NOMO-1 treated with dmso at 0.1 percent for 144 hours (cell line): ENCODE measurements at regions not wholly inside any gene's neighbourhood (a gene's known extent, or its start where the extent isn't known, plus 50 kb on each side); places are given as distances from the start of the nearest gene placed in this dataset.
A peak's percentile ranks its signal among the peaks of the same experiment; 100 is the strongest.

Experiments
- DNase-seq: peaks from one replicate; lab custom pipeline; 2025; ENCODE audit not compliant: unreplicated experiment; lab: John Stamatoyannopoulos, UW

DNA sequence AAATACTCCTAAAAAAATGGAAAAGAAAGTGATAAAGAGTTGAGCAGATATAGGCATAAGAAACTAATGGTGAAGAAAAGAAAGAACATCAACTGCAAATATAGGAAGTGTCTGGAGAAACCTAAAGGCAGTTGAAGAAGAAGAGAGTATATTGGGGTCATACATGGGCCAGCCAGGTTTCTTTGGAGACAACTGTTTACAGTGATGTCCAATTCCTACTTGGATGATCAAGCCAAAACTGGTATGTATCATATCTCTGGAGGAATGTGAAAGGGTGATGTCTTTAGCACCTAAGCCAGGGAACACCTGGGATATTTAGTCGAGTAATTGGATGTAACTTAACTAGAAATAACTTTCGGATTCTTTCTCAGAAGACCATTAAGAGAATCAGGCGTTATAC, 129.3 kb upstream of the FLRT2 start:
- DNase-seq = no peak

DNA sequence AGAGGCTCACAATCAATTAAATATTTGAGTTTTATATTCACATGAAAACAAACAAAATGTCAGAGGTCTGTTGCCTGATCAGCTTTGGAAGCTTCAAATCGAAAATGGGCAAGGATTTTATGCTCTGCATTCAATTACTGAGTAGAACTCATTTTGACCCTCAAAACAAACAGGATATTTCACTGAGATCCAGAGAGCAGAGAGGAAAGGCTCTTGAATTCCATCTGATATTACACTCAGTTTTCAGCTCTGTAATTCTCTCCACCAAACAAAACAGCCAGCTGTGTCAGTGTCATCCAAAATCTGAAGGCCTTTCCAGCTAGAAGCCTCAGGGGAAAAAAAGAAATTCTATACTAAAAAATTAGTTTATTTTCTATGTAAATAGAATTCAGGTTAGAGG, 128.6 kb upstream of the FLRT2 start:
- no peak for DNase-seq

DNA sequence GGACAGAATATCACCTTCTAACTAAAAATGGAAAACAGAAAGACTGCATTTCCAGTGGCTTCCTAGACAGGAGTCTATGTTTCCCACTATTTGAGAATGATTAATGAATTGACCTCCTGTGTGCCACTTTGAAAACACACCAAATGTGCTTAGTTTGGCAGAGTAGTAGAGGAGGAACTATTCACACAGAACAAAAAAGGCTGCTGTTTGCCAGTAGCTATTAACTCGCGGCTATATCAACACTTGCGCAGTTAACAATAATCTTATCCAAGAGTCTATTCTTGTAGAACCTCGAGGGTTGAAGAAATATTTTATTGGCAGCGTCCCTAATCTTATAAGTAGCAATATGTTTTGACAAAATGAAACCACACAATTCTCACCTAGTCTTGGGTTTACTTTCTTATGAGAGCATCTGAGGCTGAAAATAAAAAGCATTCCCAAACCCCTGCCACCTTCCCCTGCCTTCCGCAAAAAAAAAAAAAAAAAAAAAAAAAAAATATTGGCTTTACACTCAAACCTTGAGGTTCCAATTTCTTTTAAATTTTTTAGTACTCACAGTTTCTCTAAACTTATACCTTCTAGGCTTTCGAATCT, 127.3 kb upstream of the FLRT2 start:
- no peak for DNase-seq

DNA sequence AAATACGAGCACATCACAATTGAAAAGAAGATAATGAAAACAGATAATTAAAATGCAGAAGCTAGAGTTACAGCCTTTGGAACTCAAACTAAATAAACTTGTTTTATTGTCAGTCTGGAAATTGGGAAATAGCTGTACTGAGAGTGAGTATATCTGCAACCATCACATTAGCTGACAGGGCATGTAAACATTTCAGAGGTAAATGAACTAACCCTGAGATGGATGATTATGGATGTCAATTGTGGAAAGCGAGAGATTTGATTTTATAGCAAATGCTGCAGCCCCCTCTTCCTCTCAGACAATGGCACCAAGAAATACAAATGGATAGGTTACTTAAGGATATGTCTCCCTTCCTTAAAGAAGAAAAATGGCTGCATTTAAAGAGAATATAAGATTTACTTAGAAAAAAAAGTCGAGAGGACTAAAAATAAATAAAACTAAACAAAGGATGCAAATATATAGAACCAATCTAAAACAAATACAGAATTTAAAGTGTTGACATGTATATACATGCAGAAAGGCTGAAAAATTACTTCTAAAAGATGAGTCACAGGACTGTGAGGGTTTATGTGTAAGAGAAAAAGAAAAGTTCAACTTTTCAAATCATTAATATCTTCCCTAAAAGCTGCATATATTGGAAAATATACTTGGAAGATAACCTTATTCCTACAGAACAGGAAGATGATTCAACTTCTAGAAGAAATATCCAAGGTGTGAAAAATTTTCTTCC, 120.3 kb upstream of the FLRT2 start:
- DNase-seq = no peak

DNA sequence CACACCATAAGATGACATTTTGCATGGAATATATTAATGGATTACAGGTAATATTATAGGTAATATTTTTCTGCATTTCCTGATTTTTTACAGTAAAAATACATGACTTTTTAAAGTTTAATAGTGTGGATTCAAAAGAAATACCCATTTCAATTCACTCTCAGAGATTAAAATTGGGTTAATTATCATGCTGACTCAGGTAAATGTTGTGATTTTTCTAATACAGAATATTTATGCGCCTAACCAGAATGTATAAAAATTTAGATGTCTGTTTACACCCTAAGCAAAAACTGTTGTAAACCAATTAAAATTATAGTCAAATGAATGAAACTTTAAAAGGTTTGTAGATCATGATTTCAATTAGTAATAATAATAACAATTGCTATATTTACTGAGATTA, 117.2 kb upstream of the FLRT2 start:
- DNase-seq = no peak

DNA sequence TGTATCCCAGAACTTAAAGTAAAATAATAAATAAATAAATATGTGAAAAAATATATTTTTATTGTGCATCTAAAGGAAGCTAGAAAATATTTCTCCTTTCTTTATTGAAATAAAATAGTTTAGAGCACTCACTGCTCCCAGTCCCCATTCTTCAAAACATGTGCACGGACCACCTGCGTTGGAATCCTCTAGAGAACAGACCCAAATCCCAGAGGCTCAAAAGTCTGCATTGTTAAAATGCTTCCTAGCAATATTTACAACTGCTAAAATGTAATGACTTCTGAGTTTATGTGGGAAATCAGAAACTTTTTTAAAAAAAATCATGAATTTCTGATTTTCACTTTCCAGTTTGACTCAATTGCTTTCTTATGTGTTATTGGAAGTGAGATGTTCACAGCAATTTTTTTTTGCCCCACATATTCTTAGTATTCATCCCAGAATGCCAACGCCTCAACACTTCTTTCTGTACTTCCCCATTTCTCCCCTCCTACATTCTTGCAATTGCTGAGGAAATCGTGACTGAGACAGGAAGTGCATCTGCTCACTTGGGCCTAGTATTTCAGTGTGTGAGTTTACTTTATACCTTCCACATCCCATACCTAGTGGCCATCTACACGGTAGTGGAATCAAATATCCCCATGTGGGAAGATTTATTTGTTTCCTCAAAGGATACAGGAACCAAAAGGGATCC, 116.0 kb upstream of the FLRT2 start:
- peak; percentile 15 for DNase-seq

DNA sequence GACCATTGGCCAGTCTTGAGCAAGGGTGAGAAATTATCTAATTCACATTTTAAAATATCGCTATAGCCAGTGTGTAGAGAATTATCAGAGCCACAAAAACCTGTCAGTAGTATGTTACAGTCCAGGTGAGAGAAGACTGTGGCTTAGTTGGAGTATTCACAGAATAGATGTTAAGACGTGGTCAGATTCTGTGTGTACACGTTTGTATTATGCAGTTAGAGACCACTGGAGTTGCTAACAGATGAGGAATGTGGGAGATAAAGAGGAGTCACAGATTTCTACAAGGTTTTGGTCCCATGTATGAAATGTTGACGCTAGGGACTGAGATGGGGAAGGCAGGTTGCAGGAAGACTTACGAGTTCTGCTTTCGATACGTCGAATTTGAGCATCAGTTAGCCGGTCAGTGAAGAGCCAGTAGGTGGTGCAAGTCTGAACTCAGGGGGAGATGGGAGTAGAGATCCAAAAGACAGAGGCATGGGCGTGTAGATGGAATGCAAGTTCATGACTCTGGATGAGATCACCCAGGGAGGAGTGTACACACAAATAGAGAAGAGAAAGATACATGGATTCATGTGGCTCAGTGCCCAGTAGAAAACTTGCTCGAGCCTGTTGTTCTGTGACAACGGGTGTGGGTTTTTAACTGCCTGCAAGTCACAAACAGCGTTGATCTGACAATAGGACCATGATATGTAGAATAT, 114.8 kb upstream of the FLRT2 start:
- DNase-seq = no peak

DNA sequence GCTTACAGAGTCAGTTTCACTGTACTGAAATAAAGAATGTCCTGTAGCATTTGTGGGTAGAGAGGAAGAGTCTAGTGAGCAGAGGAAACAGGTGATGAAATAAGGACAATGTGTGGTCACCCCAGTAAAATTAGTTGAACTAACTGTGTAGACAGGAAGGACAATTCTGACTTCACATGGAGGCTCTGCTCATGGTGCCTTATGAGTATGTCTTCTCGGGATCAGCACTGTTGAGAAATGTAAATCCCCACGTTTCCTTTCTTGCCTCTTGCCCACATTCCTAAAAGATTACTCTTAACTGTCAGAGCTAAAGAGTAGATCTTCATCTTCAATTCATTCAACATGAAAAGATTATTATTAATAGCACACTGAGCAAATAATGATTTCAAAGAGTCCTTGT, 113.2 kb upstream of the FLRT2 start:
- no peak for DNase-seq

DNA sequence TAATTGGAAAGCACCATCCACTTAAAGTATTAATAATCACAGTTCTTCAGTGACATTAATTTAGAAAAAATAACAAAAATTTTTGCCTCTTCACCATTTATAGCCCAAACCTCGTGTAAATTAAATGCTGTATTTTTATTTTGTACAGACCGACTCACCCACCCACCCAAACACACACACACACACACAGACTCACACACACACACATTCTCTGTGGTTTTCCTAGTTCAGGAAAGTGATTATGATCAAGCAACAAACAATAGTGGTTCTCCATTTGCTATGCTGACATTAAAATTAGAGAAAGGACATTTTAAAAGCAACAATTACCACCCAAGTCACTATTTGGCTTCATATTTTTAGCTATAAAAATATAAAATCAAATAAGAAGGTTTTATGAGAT, 112.5 kb upstream of the FLRT2 start:
- DNase-seq = no peak

DNA sequence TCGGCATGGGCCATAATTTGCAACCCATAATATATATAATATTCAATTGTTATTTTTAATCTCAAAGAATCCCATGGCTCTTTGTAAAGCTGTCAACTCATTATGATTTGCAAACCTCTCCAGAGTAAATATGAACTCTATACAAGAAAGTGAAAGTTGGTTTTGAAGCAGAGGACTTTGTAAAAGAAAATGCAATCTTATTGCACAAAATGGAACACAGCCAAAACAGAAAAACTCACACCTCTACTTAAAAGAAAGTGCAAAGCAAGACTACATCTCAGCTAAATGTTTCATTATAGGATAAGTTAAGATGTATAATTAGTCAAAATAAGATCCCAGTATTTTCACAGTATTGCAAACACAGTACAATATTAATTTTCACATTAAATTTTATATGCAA, 111.2 kb upstream of the FLRT2 start:
- DNase-seq = no peak

DNA sequence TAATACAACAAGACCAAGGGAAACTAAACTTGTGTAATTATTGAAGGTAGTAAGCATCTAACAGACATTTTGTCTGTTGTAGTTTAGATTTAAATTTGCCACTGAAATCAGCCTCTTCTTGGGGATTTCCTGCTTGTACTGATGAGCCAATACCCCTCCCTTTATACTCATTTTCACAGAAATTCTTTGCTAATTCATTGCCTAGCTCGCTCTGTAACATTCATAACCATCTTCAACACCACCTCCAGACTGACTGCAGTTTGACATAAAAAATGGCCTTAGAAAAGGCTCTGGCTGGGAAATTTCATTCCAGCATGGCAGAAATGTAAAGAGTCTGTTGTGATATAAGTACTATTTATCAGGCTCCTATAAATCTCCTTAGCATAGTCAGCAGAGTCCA, 109.7 kb upstream of the FLRT2 start:
- no peak for DNase-seq

DNA sequence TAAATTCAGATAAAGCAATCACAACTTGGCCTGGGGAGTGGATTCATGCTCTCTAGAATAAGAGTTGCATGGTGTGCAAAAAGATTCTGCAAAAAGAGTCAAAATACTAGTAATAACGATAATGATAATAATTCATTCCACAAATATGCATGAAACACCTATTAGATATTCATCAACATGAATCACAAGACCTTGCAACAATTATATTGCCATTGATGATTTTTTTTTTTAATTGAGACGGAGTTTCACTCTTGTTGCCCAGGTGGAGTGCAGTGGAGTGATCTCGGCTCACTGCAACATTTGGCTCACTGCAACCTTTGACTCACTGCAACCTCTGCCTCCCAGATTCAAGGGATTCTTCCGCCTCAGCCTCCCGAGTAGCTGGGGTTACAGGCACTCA, 109.2 kb upstream of the FLRT2 start:
- no peak for DNase-seq

DNA sequence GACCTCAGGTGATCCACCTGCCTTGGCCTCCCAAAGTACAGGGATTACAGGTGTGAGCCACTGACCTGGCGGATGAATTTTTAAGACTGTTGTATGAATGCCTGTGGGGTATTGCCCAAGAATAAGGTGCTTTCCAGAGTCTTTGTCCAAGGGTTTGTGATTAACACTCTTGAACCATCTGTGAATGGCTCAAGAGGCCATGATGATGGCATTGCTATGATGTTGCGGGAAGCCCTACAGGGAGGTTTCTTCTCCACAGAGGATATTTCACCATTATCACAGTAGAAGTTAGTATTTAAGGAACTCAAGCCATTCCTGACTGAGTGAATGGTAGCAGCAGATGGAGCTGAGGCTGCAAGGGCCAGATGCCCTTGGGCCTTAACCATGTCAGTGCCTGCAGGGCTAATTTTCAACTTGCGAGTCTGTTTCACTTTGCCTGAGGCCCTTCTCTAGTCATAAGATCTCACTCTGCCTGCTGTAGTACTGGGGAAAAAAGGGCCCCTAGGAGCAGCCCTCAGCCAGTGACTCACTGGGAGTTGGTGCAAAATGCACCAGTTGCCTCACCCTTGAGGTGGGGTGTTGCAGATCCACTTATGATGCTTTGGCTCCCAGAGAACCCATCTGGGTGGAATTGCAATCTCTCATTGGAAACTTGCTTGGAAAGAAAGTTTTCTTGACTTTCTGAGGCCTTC, 108.6 kb upstream of the FLRT2 start:
- DNase-seq = no peak

DNA sequence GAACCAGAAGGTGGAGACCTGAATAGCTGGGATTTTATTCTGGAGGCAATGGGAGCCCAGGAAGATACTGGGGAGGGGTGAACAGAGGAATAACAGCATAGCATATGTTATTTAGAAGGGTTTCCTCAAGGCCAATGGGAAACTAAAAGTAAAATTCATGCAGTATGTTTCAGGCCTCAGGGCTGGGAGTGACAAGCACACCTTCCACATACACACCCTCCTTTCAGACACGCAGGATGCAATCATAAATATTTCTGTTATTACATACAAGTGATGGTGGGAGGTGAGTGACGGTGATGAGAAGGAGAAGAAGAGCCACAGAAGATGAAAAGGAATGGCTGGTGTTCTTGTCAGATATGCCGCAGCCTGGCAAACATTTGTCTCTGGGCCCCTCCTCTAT, 106.1 kb upstream of the FLRT2 start:
- DNase-seq = no peak

DNA sequence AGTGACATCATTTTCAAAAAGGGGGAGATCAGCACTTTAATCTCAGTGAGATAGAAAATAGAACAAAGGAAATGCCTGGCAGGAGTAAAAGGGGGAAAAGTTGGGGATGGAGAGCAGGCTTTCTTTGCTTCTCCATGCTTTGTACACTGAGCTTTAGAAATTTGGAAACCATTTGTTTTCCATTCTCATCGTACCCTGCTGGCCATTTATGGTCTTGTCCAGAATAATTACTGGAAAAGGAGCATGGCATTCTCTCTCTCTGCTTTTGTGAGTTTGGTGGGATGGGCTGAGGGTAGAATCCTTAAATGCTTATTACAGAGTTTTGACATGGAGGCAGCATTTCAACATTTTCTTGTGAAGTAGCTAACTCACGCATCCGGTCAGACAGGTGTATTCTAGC, 104.4 kb upstream of the FLRT2 start:
- no peak for DNase-seq

DNA sequence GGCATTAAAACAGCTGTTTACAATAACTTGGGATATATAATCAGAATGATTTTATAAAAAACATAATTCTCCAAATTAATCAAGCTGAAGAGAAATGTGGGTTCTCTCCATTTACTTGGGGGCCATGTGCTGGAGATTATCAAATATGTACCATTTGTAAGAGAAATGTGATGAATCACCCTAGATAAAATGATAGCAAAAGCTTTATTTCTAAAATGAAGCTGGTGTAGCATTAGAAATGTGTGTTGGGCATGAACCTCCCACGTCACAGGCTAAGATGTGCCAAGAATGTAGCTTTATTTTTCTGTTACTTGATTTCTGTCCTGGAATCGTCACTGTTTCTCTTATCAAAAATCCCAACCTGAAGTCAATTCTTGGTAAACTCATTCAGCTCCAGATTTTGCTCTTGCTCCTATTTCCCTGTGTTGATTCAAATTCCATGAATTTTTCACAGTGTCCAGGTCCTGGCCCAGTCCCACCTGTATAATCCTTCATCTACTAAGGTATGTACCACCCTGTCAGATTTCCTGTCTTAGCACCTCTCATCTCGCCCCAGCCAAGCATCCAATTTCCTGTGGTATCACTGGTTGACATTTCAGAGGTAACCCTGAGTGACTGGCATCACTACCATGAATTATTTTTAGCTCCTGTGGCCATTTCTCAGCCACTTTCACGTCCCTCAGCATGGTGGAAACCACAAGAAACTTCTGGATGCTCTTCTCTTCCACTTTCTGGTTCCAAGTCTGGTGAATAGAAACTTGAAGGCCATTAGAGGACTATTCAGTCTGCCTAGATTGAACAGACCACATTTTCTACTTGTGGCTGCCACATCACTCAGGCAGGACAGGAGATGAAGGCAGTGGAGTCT, 103.6 kb upstream of the FLRT2 start:
- no peak for DNase-seq

DNA sequence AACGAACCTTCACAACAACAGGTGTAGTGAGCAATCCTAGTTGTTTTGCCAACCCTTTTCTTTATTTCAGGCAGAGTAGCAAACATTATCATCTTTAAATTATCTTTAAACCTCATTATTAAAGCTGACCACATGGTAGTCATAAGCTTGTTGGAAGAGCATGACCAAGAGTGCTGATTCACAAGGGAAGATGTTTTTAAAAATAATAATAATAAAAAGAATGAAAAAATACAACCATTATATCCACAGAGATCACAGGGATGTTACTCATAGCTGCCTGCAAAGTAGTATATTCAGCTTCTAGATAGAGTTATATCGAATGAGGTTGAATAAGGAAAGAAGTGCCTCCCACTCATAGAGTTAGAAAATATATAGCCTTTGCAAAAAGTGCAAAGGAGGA, 101.0 kb upstream of the FLRT2 start:
- no peak for DNase-seq

DNA sequence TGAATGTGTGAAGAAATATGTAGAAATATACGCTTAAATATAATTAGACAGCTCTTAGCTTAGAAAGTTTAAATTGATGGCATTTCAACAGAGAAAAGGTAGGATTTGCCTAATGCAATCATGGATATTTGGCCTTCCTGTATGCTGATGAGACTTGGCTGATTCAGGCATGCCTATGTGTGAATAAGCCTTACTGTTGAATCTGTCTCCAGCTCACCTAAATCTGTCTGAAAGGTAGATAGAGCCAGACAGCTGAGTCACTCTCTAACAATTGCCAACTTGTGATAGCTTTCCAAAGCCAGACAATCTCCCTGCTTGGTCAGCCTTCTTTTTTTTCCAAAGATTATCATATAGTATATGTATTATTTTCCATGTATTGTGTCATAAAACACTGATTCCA, 92.8 kb upstream of the FLRT2 start:
- no peak for DNase-seq

DNA sequence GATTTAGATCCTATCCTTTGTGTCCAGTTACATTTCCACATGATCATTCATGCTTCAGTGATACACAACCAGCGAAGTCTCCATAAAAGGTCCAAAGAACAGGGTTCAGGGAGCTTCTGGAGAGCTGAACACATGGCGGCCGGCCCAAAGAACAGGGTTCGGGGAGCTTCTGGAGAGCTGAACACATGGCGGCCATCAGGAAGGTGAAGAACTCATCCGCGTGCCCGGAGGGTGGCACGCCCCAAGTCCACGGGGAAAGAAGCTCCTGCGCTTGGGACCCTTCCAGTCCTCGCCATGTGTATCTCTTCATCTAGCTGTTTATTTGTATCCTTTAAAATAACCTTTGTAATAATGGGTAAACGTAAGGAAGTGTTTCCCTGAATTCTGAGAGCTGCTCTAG, 91.9 kb upstream of the FLRT2 start:
- DNase-seq = no peak

DNA sequence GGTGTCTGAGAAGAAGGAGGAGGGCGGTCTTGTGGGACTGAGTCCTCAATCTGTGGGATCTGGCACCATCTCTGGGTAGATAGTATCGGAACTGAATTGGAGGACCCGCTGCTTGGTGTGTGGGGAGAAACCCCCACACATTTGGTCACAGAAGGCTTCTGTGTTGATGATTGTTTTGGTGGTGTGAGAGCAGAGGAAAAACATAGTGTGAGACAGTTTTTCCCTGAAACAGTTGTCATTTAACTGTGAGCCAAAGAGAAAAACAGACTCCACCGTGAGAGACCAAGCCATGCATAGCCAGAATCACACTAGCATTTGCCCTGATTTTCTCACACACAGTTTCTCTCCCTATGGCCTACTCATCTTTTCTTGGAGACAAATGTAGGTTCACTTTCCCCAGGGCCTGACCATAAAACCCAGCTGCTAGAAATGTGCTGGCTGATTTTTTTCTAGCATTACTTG, 91.4 kb upstream of the FLRT2 start:
- no peak for DNase-seq
